T-helper 2 cell treated with Interferon-gamma antibody and Interleukin-4, amounts not matched to agents 5 μg/mL and 100 μg/mL, for 36 hours (primary cell): ENCODE measurements at regions not wholly inside any gene's neighbourhood (a gene's known extent, or its start where the extent isn't known, plus 50 kb on each side); places are given as distances from the start of the nearest gene placed in this dataset.

Experiments
- DNase-seq: peaks from one replicate; pipeline ENCODE4 v3.0.0; 2021; ENCODE audit warnings: low spot score
- H3K27ac Mint-ChIP-seq: one replicate; pipeline ENCODE4 v1.8.0; 2021; ENCODE audit warnings: mild to moderate bottlenecking, mixed read lengths
- H3K27me3 Mint-ChIP-seq: one replicate; pipeline ENCODE4 v1.8.0; 2021; ENCODE audit warnings: low read depth, mixed read lengths
- H3K36me3 Mint-ChIP-seq: one replicate; pipeline ENCODE4 v1.8.0; 2021; ENCODE audit warnings: low read depth, mixed read lengths
- H3K4me1 Mint-ChIP-seq: one replicate; pipeline ENCODE4 v1.8.0; 2021; ENCODE audit warnings: low read depth, mixed read lengths
- H3K4me3 Mint-ChIP-seq: one replicate; pipeline ENCODE4 v1.8.0; 2022; ENCODE audit warnings: mild to moderate bottlenecking, moderate library complexity, mixed read lengths
- H3K9me3 Mint-ChIP-seq: one replicate; pipeline ENCODE4 v1.8.0; 2021; ENCODE audit warnings: mixed read lengths

GRCh38 chr20:4299773-4300172 is 50.7 kb upstream of the ADRA1D start:
- Mint-ChIP-seq H3K4me3 (no peak overlapping the region), H3K9me3 (no peaks in the 10 kb centered on the region), H3K4me1 (no peaks in the 10 kb centered on the region), H3K36me3 (no peaks in the 10 kb centered on the region), H3K27me3 (peaks cover 15% of the 10 kb centered on the region), H3K27ac (no peak overlapping the region)
- DNase-seq = no peak

DNA sequence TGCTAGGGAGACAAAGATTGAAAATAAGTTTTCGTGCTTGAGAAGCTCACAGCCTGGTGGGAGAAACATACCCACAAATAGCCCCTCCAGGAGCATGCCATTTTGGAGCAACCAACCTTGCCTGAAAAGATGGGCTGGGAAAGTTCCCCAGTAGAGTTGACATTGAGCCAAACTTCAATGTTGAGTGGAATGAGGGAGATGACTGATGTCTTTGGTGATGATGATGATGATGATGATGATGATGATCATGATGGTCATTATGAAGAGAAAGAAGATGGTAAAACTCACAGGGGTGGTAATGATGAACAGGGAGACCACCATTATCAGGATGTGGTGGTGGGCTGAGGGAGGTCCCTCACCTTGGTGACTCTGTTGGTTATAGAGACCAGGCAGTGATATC is 50.1 kb upstream of the ADRA1D start:
- no peak overlapping the region for H3K27ac Mint-ChIP-seq
- no peaks in the 10 kb centered on the region for H3K36me3 Mint-ChIP-seq
- no peak for DNase-seq
- peaks cover 15% of the 10 kb centered on the region for H3K27me3 Mint-ChIP-seq
- H3K4me3 Mint-ChIP-seq = no peak overlapping the region
- H3K4me1 Mint-ChIP-seq = no peaks in the 10 kb centered on the region
- no peaks in the 10 kb centered on the region for H3K9me3 Mint-ChIP-seq
